ENCODE measurements at regions not wholly inside any gene's neighbourhood (a gene's known extent, or its start where the extent isn't known, plus 50 kb on each side); places are given as distances from the start of the nearest gene placed in this dataset.
"Not testable (repeated sequence)": the region's sequence is repeated elsewhere in the genome, so short reads cannot be mapped to it uniquely, and the experiment has no call there.

DNA sequence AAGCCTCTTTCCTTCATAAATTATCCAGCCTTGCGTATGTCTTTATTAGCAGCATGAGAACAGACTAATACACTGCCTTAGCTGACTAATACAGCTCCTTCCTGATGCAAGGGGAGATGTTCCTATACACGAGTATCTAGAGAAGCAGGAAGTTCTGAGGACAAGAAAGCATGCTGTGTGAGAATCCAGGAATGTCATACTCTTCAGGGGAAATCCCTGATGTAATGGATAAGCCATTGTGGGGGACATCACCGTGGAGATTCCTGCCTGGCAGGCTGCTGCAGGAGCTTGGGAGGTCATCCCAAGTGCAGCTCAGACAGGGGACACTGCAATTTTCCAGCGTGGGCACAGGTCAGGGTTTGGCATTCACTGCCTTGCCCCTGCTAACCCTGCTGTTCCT is 476.9 kb downstream of the NR2F2 start:
- DNase-seq (ENCODE audit: low read depth in 2 of 2): no peak

DNA sequence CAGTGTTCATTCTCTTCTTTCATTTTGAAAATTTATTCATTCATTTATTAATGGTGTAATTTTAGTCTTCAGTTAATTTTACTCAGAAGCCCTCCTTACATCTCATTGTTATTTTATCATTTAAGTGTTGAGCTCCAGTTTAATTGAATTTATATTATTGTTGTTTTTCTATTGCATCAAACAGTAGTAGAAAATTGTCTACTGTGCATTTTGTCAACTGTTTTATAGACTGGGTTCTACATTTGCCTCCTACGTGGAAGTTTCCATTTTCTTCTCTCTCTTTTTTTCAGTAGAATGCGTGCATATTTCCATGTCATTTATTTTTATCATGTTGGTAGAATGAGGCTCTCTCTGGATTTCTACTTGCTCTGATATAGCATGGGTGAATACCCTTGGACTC is 487.4 kb downstream of the NR2F2 start:
- DNase-seq (ENCODE audit: low read depth in 2 of 2): no peak

DNA sequence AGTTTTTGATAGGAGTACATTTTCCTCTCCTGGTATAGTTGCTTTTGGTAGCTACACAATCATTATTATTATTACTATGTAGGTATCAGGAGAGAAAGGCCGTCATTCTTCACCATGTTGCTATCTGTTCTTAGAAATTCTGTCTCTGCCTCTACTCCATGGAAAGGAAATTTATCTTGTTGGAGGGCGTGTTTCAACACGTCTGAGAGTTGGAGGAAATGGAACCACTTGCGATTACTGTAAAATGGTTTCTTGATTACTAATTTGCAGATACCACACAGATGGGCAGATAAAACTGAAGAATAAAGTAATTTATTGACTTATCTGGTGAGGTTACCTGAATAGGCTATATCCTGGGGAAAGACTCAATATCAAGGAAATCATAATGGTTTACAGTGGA is 488.4 kb downstream of the NR2F2 start:
- no peak for DNase-seq (ENCODE audit: low read depth in 2 of 2)

DNA sequence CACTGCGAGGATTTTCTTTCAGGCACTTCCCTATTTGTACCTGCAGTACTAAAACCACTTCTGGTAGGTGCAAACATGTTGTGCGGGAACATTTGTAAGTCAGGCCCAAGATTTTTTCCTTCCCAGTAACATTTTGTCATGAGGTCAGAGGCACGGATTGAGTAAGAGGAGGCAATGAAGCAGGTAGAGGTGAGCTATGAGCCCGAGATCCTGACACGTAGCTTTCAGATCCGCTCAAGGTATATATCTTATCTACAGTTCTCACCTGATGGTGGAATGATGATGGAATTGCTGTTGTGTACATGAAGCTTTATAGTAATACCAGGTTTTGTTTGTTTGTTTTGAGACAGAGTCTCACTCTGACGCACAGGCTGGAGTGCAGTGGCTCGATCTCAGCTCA is 497.5 kb downstream of the NR2F2 start:
- no peak for DNase-seq (ENCODE audit: low read depth in 2 of 2)

DNA sequence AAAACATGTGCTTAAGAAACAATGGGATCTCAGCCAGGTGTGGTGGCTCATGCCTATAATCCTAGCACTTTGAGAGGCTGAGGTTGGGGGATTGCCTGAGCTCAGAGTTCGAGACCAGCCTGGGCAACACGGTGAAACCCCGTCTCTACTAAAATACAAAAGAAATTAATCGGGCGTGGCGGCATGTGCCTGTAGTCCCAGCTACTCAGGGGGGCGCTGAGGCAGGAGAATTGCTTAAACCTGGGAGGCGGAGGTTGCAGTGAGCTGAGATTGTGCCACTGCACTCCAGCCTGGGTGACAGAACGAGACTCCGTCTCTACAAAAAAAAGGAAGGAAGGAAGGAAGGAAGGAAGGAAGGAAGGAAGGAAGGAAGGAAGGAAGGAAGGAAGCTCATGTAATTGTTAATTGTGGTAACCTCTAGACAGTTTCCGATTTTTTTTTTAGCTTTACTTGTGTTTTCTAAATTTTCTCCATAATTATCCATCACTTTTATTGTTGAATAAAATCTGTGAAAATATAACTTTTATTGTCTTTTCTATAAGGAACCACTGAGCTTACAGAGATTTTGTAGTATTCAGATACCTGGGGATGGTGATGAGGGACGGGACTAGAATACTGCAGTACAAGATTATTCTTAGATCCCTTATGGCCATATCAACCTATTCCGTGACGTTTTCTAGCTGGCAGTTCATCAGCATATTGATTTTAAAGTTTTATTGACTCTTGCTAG is 506.9 kb downstream of the NR2F2 start:
- DNase-seq (ENCODE audit: low read depth in 2 of 2): no peak

DNA sequence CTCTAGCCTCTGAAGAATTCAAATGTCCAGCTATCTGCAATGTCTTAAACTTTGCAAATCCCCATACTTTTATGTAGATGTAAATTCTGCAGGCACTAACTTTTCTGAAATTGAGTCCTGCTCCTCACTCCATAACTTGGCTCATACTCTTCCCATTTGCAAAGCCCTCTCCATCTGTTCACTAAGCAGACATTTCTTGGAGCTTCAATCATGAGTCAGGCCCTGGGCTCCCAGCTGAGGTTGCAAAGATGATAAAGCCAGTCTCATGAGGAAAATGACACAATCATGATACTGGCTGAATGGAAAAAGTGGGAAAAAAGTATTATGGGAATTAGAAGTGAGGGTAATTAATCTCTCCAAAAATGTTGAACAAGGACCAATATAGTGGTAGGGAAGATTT is 507.6 kb downstream of the NR2F2 start:
- no peak for DNase-seq (ENCODE audit: low read depth in 2 of 2)

DNA sequence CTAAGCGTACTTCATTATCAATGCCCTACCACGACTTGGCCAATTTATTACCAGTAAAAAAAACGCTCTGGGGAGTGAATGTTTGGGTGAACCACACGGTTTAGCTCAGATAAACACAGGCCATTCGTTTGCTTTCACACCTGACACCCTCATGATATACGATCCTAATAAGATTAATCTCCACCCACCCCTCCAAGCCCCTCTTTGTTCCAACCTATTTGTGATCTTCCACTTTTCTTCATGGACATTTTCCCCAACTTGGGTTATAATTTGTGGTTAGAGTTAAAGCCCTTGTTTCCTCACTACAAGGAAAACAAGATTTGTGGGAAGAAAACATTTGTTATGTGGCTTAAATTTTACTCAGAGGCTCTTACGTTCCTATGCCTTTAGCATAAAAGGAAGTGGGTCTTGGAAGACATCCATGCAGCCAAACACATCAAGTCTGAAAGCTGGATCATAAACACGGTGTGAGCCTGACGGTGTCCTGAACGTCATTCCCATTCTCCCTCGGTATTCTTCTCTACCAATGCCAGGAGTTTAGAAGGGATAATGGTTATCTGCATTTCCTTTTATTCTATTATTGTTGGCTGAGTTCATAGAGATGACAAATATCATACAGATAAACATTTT is 518.9 kb downstream of the NR2F2 start:
- DNase-seq (ENCODE audit: low read depth in 2 of 2): no peak

DNA sequence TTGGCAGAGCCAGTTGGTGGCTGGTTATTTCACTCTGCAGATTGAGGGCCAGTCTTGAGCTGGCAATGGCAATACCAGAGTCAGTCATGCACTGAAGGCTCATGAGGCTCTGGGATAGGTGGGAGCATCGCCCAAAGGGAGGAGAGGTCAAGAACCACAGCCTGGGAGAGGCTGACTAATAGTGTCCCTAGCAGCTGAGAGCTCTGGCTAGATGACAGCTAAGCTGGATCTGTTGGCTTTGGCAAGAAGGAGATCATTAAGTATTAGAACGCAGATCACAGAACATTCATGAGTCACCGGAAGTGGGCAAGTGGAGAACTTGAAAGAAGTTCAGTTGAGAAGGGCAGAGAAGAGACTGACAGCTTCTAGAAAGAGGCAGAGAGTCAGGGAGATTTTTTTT is 521.1 kb downstream of the NR2F2 start:
- DNase-seq (ENCODE audit: low read depth in 2 of 2): no peak

DNA sequence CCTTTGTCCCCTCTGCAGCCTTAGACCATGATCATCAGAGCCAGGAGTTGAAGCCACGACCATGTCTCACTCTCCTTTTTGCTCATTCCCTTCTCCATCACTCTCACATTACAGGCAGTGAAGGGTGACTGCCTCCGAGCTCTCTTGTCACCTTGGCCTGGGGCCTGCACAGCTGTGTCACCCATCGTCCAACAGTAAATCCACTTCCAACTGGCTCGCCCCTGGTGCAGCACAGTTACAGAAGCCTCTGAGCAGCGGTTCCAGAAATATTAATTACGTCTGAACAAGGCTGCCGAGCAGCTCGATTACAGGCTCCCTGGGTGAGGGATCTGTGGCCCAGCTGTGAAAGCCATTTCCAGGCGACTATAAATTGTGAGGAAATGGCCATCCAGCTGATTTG is 528.2 kb downstream of the NR2F2 start:
- DNase-seq (ENCODE audit: low read depth in 2 of 2): no peak

DNA sequence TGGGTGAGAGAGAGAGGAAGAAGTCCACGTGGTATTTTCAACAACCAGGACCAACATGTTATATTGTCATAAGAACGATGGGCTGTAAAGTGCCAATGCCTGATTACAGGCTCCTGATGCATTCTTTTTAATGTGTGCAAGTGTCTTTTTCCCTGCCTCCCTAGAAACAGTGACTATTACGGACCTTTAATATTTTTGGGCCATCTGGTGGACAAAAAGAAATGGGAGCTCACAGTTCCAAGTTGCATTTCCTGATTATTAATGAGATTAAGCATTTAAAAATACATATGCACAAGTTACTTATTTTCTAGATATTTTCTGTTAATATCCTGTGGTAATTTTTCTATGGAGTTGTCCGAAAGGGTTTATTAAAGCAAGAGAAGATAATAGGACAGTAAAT is 530.2 kb downstream of the NR2F2 start:
- DNase-seq (ENCODE audit: low read depth in 2 of 2): no peak

DNA sequence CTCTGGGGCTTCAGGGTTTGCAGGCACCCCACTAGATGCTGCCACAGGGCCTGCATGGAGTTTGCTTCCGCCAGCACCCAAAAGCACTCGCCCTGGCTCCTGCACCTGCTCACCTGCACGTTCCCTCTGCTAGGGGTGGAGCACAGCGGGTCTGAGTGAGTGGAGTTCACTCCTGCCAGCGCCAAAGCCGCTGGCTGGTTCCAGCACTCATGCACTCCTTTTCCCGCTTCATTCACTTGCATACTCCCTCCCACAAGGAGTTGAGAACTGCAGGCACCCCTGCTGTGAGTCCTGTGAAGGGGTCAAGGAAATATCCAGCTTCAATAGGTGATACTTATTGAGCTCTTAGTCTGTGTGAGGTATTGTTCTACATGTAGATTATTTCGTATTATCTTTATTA is 537.5 kb downstream of the NR2F2 start:
- no peak for DNase-seq (ENCODE audit: low read depth in 2 of 2)

DNA sequence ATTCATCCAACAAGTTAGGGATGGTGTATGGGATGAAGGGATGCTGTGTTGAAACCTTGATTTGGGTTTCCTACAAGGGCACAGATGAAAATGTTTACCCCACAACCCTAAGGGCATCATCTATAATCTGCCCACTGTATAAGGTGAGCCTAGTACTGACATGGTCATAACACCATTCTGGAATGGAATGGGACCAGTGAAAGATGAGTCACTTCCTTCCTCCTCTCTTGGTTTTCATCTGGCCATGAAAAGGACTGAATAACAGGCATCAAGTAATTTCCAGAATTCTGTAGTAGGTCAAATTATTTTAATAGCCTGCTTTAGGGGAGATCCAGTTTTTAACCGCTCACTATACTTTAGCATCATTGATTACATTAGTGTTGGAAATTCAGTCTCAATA is 538.6 kb downstream of the NR2F2 start:
- DNase-seq (ENCODE audit: low read depth in 2 of 2): no peak

DNA sequence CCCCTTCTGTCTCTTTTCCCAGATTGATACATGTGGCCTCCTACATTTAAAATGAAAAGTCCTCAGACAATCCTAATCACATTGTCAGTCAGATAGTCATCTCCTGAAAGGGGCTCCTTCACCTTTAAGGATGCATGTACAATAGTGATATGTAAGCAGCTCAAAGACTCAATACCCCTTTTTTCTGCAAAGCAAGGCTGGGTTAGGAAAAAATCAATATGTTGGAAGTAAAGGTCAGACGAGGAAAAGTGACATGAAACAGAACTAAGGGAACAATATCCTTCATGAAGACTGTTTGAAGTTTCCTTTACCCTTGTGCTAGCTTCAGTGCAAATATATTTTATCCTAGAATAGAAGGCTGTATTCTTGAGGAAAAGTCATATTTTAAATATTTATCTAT is 539.3 kb downstream of the NR2F2 start:
- DNase-seq (ENCODE audit: low read depth in 2 of 2): no peak

DNA sequence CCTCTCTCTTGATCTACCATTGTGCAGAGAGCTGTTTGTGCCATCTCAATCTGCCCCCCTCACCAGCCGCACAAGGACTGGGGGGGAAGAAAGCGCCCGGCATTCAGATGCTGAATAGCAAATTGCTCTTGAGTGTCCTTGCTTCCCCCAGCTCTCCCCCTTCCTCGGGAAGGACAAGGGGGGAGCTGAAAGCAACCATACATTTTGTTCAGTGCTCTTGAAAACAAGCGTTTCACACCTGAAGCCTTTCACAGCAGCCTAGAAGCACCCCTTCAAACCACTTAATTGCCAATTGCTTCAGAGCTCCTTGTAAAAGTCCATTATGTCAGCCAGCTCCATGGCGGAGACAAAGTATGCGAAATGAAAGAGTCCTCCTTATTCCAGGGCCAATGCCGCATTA is 540.1 kb downstream of the NR2F2 start:
- DNase-seq (ENCODE audit: low read depth in 2 of 2): no peak

DNA sequence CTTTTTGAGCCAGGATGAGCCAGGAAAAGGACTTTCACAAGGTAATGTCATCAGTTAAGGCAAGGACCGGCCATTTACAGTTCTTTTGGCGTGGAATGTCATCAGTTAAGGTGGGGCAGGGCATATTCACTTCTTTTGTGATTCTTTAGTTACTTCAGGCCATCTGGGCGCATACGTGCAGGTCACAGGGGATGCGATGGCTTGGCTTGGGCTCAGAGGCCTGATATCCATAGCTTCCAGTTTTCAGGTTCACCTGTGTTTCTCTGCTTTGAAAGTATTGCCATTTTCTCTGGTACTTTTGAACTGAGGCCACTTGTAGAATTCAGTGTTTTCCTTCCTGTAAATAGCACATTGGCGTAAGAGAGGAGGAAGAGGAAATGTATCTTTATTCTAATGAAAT is 546.9 kb downstream of the NR2F2 start:
- DNase-seq (ENCODE audit: low read depth in 2 of 2): not testable (repeated sequence)

DNA sequence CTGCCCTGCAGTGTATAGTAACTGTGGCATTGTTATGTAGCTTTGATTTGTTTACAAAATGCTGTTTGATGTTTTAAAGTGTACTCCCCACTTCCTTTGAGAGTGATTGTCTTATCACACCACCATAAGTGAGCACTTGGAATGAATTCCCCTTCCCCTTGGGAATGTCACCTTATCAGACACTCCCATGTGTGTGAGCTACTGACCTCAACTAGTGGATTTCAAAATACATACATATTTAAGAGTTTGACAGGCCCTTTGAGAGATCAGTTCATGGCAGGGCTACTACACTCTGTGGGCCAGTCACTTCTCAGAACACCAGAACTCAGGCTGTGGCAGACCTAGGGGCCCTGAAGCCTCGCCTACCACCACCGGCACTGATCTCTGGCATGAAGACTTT is 547.6 kb downstream of the NR2F2 start:
- no peak for DNase-seq (ENCODE audit: low read depth in 2 of 2)

DNA sequence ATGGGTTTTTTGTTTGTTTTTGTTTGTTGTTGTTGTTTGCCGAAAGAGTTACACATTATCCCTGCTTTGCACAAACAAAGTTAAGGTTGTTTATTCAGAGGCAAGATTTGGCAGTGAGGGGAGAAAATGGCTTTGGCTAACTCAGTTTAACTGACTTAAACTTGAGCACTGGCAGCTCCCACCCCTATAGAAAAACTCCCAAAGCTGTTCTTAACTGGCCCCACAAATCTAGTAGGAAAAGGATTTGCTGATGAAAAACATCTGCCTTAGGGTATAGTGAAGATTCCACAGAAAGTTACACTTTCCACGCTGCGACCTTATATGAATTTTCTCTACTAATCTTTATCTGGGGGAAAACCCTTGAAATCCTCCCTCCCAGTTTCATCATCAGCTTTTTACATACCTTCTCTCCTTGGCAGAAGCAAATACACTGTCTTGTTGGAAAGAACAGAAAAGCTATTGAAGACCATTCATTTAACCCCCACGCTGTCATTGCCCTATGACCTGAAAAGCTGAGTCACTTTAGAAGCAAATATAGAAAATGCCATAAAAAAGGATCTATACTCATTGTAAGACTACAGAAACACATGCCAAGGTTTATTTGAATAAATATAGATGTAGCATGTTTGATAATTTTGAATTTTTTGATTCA is 551.7 kb downstream of the NR2F2 start:
- no peak for DNase-seq (ENCODE audit: low read depth in 2 of 2)

DNA sequence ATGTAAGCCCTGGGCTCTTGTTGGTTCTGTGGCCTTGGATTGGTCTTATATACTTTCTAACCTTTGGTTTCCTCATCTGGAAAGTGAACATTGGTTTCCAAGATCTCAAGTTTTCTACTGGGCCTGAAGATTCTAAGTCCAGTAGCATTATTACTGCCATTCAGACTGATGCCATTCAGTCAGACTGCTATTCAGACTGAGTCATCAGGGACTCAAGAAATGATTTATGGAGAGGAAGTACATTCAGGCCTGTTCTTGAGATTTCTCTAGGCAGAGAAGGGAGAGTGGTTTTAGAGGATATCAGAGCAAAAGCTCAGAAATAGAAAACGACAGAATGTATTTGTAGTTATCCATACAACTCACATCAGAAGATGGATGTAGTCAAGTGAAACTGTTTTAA is 557.2 kb downstream of the NR2F2 start:
- no peak for DNase-seq (ENCODE audit: low read depth in 2 of 2)

DNA sequence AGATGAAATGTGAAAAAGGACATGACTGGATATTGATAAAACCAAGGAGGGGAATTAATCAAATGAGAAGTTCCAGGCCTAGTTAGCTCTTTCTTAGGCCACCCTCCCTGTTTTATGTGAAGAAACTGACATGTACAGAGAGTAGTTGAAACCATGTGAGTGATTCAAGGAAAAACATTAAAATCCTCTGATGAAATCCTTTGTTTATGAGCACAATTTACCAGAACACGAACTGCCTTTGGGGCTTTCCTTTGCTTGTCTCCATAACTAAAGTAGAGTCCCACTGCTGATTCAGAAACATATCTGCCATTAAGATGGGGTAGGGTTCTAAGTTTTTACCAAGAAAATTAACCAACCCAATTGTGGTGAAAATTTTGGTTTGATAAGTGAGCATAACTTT is 558.3 kb downstream of the NR2F2 start:
- no peak for DNase-seq (ENCODE audit: low read depth in 2 of 2)

DNA sequence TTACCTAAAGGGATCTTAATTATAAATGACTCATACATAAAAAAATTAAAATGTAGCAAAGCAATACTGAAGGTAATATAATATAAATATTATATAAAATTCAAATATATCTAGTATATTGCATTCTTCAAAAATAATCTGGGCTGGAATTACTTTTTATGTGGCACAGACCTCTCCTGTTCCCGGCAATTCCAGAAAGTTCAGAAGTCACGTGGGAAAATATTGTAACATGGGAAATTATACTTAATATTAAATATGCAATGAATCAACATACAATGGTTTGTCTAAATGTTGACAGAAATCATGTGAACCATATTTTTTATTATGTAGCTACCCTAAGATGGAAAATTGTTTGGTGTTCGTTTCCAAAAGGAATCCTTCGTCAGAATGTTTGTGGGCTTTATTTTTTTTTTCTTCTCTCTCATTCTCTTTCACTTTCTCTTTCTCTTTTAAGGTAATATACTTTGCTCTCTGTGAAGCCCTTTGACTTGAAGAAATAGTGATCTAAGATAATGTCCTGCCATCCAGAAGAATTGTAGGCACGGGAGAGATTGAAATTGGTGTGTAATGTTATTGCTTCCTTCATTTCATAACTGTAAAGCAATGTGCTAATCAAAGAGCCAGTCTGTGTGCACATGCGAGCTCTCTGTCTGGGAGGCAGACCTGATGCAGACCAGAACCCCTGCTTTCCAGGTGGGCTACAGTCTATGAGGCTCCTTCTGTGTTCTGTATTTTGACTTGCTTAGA is 559.4 kb downstream of the NR2F2 start:
- no peak for DNase-seq (ENCODE audit: low read depth in 2 of 2)

DNA sequence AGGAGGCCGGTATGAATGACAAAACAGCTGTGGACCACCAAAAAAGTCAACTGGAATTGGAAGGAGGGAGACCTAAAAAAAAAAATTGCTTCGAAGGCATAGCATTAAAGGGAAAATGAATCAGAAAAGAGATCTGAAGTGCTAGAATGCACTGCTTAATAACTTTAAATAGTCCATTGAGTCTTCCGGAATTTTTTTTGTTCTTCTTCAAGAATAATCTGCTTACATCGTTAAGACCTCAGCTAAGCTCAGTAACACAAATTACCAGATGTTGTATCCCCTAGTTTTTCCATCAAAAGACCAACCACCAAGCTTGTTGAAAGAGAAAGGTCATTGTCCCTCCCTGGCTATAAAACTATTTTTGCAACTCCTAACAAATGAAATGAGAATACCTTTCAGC is 560.5 kb downstream of the NR2F2 start:
- no peak for DNase-seq (ENCODE audit: low read depth in 2 of 2)

DNA sequence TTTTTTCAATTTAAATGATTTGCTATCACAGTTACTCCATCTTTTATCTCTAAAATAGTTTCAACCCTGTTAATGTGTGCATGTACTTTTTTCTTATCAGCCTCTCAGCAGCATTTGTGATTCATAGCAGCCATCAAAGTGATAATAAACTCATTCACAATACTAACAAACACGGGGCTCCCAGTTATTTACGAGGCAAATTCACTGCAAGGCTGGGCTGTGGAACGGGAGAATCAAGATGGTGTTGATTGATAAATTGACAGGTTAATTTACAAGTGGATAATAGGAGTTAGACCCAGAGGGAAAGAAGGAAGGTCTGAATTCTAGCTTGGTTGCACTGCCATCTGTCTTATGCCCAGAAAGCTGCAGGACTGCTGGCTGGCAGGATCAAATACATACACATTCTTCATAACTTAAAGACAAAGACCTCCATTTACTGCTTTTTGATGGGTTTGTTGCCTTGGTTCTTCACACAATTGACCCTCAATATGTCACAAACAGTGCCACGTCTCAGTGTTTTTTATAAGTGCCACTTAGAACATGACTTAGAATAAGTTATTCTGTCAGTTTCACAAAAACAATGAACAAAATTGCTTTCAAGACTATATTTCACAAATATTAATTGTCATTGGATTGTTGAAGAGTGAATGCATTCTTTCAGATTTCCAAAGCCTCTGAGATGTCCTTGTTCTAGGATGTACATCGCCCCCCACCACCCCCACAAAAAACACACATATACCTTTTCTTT is 562.8 kb downstream of the NR2F2 start:
- DNase-seq (ENCODE audit: low read depth in 2 of 2): no peak
